Epithelial cell of proximal tubule (primary cell): ENCODE measurements at regions not wholly inside any gene's neighbourhood (a gene's known extent, or its start where the extent isn't known, plus 50 kb on each side); places are given as distances from the start of the nearest gene placed in this dataset.

ENCODE experiments used
- DNase-seq: peaks from one replicate; pipeline ENCODE4 v3.0.0-alpha.2; 2011; ENCODE audit warnings: low read depth
- H3K4me3 ChIP-seq: 2 replicates; pipeline ENCODE4 v1.5.1; 2011; ENCODE audit warnings: low read depth, mild to moderate bottlenecking, low read length
- CTCF ChIP-seq: conservative IDR thresholded peaks from 2 replicates; pipeline ENCODE4 v1.5.1; 2012; ENCODE audit warnings: low read depth, mild to moderate bottlenecking, low read length

- no peak for DNase-seq
- H3K4me3 ChIP-seq, result no peak overlapping the region
- no peak for TF ChIP-seq CTCF
Observed at GRCh38 chr20:59428441-59429205, 128.2 kb downstream of the EDN3 start.

GRCh38 chr20:59429396-59429795 lies 129.0 kb downstream of the EDN3 start:
- no peak for TF ChIP-seq CTCF
- no peak overlapping the region for H3K4me3 ChIP-seq
- no peak for DNase-seq

GRCh38 chr20:59431014-59431413 lies 130.6 kb downstream of the EDN3 start:
- DNase-seq, result no peak
- H3K4me3 ChIP-seq, result no peak overlapping the region
- no peak for TF ChIP-seq CTCF

GRCh38 chr20:59434960-59435359 lies 134.5 kb downstream of the EDN3 start:
- no peak for TF ChIP-seq CTCF
- H3K4me3 ChIP-seq, result no peak overlapping the region
- no peak for DNase-seq

- H3K4me3 ChIP-seq, result no peak overlapping the region
- no peak for TF ChIP-seq CTCF
- no peak for DNase-seq
Observed at GRCh38 chr20:59435518-59435917, 135.1 kb downstream of the EDN3 start.

- TF ChIP-seq CTCF, result no peak
- DNase-seq, result no peak
- H3K4me3 ChIP-seq, result no peak overlapping the region
Observed at GRCh38 chr20:59437601-59438031, 137.2 kb downstream of the EDN3 start.

- DNase-seq, result no peak
- TF ChIP-seq CTCF, result no peak
- no peak overlapping the region for H3K4me3 ChIP-seq
Observed at GRCh38 chr20:59438201-59438600, 137.8 kb downstream of the EDN3 start.
